ES-I3 (cell line): ENCODE measurements at regions not wholly inside any gene's neighbourhood (a gene's known extent, or its start where the extent isn't known, plus 50 kb on each side); places are given as distances from the start of the nearest gene placed in this dataset.

ENCODE experiments used
- H3K36me3 ChIP-seq: 2 replicates; pipeline ENCODE4 v1.6.1; 2013; ENCODE audit warnings: mild to moderate bottlenecking, low read length, control low read depth, moderate library complexity; ENCODE audit not compliant: insufficient read depth
- H3K4me1 ChIP-seq: 2 replicates; pipeline ENCODE4 v1.6.1; 2013; ENCODE audit warnings: mild to moderate bottlenecking, control low read depth, low read length; ENCODE audit not compliant: insufficient read depth
- H3K9ac ChIP-seq: 2 replicates; pipeline ENCODE4 v1.6.1; 2013; ENCODE audit warnings: low read depth, mild to moderate bottlenecking, low read length, moderate library complexity
- H3K9me3 ChIP-seq: 2 replicates; pipeline ENCODE4 v1.6.1; 2013; ENCODE audit warnings: mild to moderate bottlenecking, low read length, moderate library complexity; ENCODE audit not compliant: control insufficient read depth, insufficient read depth

- Histone ChIP-seq H3K36me3 (no peaks in the 10 kb centered on the region), H3K9ac (no peak overlapping the region), H3K4me1 (no peaks in the 10 kb centered on the region), H3K9me3 (no peaks in the 10 kb centered on the region)
These were observed 115.1 kb upstream of the PITX2 start for GRCh38 chr4:110737931-110738330.

DNA sequence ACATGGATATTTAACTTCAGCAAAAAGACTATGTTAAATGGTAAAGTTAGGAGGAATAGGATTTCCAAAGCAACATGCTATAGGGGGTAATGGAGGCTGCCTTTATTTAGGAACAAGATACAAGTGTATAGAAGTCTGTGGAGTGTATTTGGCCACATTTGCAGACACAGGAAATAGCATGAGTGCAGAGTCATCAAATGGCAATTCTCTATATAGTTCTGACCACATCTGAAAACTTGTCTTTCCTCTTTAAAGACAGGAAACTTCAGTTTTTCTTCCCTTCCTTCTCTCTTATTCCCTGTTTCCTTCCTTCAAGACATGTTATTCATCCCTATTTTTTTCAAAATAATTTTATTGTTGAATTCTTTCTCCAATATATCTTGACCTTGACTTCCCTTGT is 119.3 kb upstream of the PITX2 start:
- no peaks in the 10 kb centered on the region for H3K9me3 ChIP-seq
- H3K9ac ChIP-seq = no peak overlapping the region
- H3K4me1 ChIP-seq = no peaks in the 10 kb centered on the region
- no peaks in the 10 kb centered on the region for H3K36me3 ChIP-seq

- Histone ChIP-seq H3K36me3 (no peaks in the 10 kb centered on the region), H3K4me1 (no peaks in the 10 kb centered on the region), H3K9ac (no peak overlapping the region), H3K9me3 (no peaks in the 10 kb centered on the region)
These were observed 125.2 kb upstream of the PITX2 start for GRCh38 chr4:110748071-110748470.

DNA sequence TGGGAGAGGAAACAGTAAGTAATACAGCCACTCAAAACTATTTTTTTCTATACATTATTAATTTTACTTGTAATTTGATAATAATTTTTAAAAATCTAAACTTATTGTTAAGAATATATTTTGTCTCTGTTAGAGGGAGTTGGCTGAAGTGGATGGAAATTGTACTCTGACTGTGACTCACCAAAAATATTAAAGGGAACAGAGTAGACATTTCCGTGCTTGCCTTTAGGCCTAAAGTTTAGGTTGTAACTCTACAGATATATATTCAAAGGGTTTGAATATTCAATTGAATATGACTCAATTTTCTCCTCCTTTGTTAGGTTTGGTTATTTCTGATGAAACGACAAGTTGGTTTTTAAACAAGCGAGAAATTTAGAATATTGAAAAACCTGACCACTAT is 128.3 kb upstream of the PITX2 start:
- Histone ChIP-seq H3K9ac (no peak overlapping the region), H3K36me3 (no peaks in the 10 kb centered on the region), H3K9me3 (no peaks in the 10 kb centered on the region), H3K4me1 (no peaks in the 10 kb centered on the region)

- H3K9ac ChIP-seq = no peak overlapping the region
- no peaks in the 10 kb centered on the region for H3K4me1 ChIP-seq
- H3K36me3 ChIP-seq = no peaks in the 10 kb centered on the region
- H3K9me3 ChIP-seq = no peaks in the 10 kb centered on the region
These were observed 129.1 kb upstream of the PITX2 start for GRCh38 chr4:110751986-110752385.

GRCh38 chr4:110753466-110753865 is 130.6 kb upstream of the PITX2 start:
- H3K4me1 ChIP-seq = no peaks in the 10 kb centered on the region

GRCh38 chr4:110754716-110755115 is 131.8 kb upstream of the PITX2 start:
- Histone ChIP-seq H3K36me3 (no peaks in the 10 kb centered on the region), H3K9ac (no peak overlapping the region), H3K9me3 (no peaks in the 10 kb centered on the region), H3K4me1 (no peaks in the 10 kb centered on the region)

More at GRCh38 chr4:110753466-110753865, 130.6 kb upstream of the PITX2 start:
- Histone ChIP-seq H3K9ac (no peak overlapping the region), H3K9me3 (no peaks in the 10 kb centered on the region), H3K36me3 (no peaks in the 10 kb centered on the region)

GRCh38 chr4:110769578-110769977 is 146.7 kb upstream of the PITX2 start:
- Histone ChIP-seq H3K9ac (no peak overlapping the region), H3K36me3 (no peaks in the 10 kb centered on the region), H3K9me3 (no peaks in the 10 kb centered on the region), H3K4me1 (no peaks in the 10 kb centered on the region)

DNA sequence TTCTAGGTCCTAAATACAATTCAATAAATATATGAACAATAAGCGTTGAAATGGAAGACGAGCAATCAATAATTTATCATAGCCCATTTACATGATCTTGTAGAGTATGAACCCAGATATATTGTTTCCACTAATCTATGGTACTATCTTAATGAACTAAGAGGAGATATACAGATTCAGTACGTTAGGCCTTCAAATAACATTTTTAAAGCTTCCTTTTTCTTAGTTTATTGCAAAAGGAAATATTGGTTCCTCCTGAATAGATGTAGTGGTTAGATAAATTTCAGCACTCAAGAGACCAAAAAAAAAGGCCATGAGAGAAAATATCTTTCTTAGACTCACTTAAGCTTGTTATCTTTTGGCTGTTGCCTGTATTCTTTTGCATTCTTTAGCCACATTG is 147.5 kb upstream of the PITX2 start:
- H3K36me3 ChIP-seq = no peaks in the 10 kb centered on the region
- no peak overlapping the region for H3K9ac ChIP-seq
- no peaks in the 10 kb centered on the region for H3K9me3 ChIP-seq
- no peaks in the 10 kb centered on the region for H3K4me1 ChIP-seq

- no peak overlapping the region for H3K9ac ChIP-seq
- H3K9me3 ChIP-seq = no peaks in the 10 kb centered on the region
- no peaks in the 10 kb centered on the region for H3K4me1 ChIP-seq
- no peaks in the 10 kb centered on the region for H3K36me3 ChIP-seq
These were observed 155.6 kb upstream of the PITX2 start for GRCh38 chr4:110778521-110778920.

GRCh38 chr4:110780538-110780937 is 157.7 kb upstream of the PITX2 start:
- Histone ChIP-seq H3K36me3 (no peaks in the 10 kb centered on the region), H3K4me1 (no peaks in the 10 kb centered on the region), H3K9me3 (no peaks in the 10 kb centered on the region), H3K9ac (no peak overlapping the region)

- no peak overlapping the region for H3K9ac ChIP-seq
- no peaks in the 10 kb centered on the region for H3K4me1 ChIP-seq
- H3K36me3 ChIP-seq = no peaks in the 10 kb centered on the region
- no peaks in the 10 kb centered on the region for H3K9me3 ChIP-seq
These were observed 159.1 kb upstream of the PITX2 start for GRCh38 chr4:110781944-110782343.

- Histone ChIP-seq H3K36me3 (no peaks in the 10 kb centered on the region), H3K9me3 (no peaks in the 10 kb centered on the region), H3K4me1 (no peaks in the 10 kb centered on the region), H3K9ac (no peak overlapping the region)
These were observed 164.2 kb upstream of the PITX2 start for GRCh38 chr4:110787109-110787508.

DNA sequence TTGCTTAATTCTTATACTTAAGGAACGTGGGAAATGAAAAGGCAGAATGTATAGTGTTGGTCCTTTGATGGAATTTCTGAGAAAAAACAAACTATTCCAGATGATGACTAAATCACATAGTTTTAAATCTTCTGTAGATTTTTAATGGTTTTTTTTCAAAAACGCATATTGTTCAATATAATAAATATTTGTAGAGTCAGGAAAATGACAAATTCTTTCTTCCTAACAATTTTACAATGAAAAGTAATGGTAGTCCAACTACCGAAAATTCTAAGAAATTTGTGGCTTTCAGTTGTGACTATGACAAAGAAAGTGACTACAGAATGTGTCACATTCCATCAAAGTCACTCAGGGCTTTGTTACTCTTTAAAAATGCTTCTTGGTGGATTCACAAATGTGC is 164.8 kb upstream of the PITX2 start:
- Histone ChIP-seq H3K36me3 (no peaks in the 10 kb centered on the region), H3K9ac (no peak overlapping the region), H3K9me3 (no peaks in the 10 kb centered on the region), H3K4me1 (no peaks in the 10 kb centered on the region)

DNA sequence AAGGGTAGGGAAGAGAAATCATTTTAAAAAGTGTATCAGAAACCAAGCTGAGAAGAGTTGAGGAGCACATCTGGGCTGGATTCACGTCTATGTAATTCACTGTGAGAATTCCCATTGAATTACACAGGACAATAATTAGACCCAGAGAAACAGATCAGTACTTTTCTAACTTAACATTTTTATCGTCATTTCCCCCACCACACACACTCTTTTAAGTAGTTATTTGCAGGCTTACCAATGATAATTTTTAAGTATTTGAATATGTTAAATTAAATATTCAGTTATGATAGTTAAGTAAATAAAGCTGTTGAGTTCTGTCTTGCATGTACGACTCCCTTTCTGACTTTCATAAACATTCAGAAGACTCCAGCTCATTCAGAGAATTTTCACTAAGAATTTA is 165.4 kb upstream of the PITX2 start:
- H3K9me3 ChIP-seq = no peaks in the 10 kb centered on the region
- no peaks in the 10 kb centered on the region for H3K36me3 ChIP-seq
- no peaks in the 10 kb centered on the region for H3K4me1 ChIP-seq
- H3K9ac ChIP-seq = no peak overlapping the region

DNA sequence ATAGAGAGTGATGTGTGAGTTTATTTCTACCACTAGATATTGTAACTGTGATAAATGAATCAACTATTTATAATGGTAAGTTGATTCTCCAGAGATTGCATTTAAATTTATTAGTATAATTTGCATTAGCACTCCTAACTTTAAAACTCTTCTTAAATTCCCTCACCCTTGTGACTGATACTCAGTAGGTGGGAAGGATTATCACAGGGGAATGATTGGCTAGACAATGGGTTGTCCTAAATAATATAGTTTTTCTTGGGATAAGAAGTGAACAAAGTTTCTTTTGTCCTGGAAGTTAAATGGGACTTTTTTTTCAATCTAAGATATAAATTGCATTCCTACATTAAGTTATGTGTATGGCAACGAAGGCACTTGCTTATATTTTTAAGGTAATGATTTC is 169.2 kb upstream of the PITX2 start:
- no peaks in the 10 kb centered on the region for H3K36me3 ChIP-seq
- no peaks in the 10 kb centered on the region for H3K9me3 ChIP-seq
- H3K9ac ChIP-seq = no peak overlapping the region
- no peaks in the 10 kb centered on the region for H3K4me1 ChIP-seq
